ENCODE measurements at regions not wholly inside any gene's neighbourhood (a gene's known extent, or its start where the extent isn't known, plus 50 kb on each side); places are given as distances from the start of the nearest gene placed in this dataset.

GRCh38 chr2:137837830-137838229, 126.4 kb upstream of the HNMT start:
- no peak for TF ChIP-seq CTCF (IDR thresholded peaks at IDR 0.05)
- no peak for TF ChIP-seq POLR2A (IDR thresholded peaks at IDR 0.05; ENCODE audit: low read depth)
- TF ChIP-seq EP300 (IDR thresholded peaks at IDR 0.05): no peak
